Liver (tissue), 8 donors: ENCODE measurements at regions not wholly inside any gene's neighbourhood (a gene's known extent, or its start where the extent isn't known, plus 50 kb on each side); places are given as distances from the start of the nearest gene placed in this dataset.
A peak's percentile ranks its signal among the peaks of the same experiment; 100 is the strongest.

Experiments used
- DNase-seq: peaks from one replicate; pipeline ENCODE4 v3.0.0-alpha.2; 2017; ENCODE audit warnings: low spot score
- H3K27ac ChIP-seq, 2 donors: one replicate each; pipeline ENCODE4 v1.7.0; 2013; ENCODE audit warnings: inconsistent platforms in 2 of 2, low read length in 2 of 2, control low read depth in 1 of 2, low read depth in 1 of 2, mild to moderate bottlenecking in 1 of 2
- H3K27me3 ChIP-seq, 4 donors: one replicate each; pipeline versions ENCODE4 v1.6.1 to v1.7.0; 2013; ENCODE audit warnings: low read length in 3 of 4, inconsistent platforms in 1 of 4, mild to moderate bottlenecking in 1 of 4, moderate library complexity in 1 of 4; ENCODE audit not compliant: control insufficient read depth in 4 of 4, insufficient read depth in 4 of 4
- H3K36me3 ChIP-seq, 4 donors: one replicate each; pipeline versions ENCODE4 v1.6.1 to v1.7.0; 2013; ENCODE audit warnings: low read length in 3 of 4, mild to moderate bottlenecking in 3 of 4, low read depth in 1 of 4, moderate library complexity in 1 of 4; ENCODE audit not compliant: control insufficient read depth in 4 of 4, insufficient read depth in 3 of 4
- H3K4me1 ChIP-seq, 4 donors: one replicate each; pipeline versions ENCODE4 v1.6.1 to v1.7.0; 2013; ENCODE audit warnings: low read length in 3 of 4, mild to moderate bottlenecking in 3 of 4, moderate library complexity in 1 of 4; ENCODE audit not compliant: control insufficient read depth in 4 of 4, insufficient read depth in 4 of 4
- H3K4me3 ChIP-seq, 3 donors: one replicate each; pipeline versions ENCODE4 v1.6.1 to v1.7.0; 2013; ENCODE audit warnings: low read length in 3 of 3, control low read depth in 1 of 3, low read depth in 1 of 3, mild to moderate bottlenecking in 1 of 3
- H3K9ac ChIP-seq, 2 donors: one replicate each; pipeline ENCODE4 v1.7.0; 2013; ENCODE audit warnings: low read length in 2 of 2, mild to moderate bottlenecking in 2 of 2, moderate library complexity in 2 of 2, control low read depth in 1 of 2, low read depth in 1 of 2
- H3K9me3 ChIP-seq, 4 donors: one replicate each; pipeline versions ENCODE4 v1.6.1 to v1.7.0; 2013; ENCODE audit warnings: low read length in 3 of 4; ENCODE audit not compliant: control insufficient read depth in 4 of 4
- CTCF ChIP-seq: fragments of 150-350 bp; IDR thresholded peaks from 2 replicates; pipeline ENCODE4 v1.5.1; 2017; ENCODE audit warnings: improper control_type of control experiment, low read depth, low read length; ENCODE audit not compliant: missing input control
- EGR1 ChIP-seq, 2 donors: IDR thresholded peaks; 2 replicates each; pipeline ENCODE4 v1.6.1; 2016 to 2018; ENCODE audit warnings: antibody characterized with exemption in 2 of 2, low read depth in 2 of 2
- FOXA1 ChIP-seq: IDR thresholded peaks from 2 replicates; pipeline ENCODE4 v1.6.1; 2016; ENCODE audit warnings: antibody characterized with exemption
- FOXA2 ChIP-seq: IDR thresholded peaks from 2 replicates; pipeline ENCODE4 v1.6.1; 2016; ENCODE audit warnings: antibody characterized with exemption
- GABPA ChIP-seq, 2 donors: IDR thresholded peaks in 1 of 2; conservative IDR thresholded peaks in 1 of 2; 2 replicates each; pipeline ENCODE4 v1.6.1; 2016; ENCODE audit warnings: antibody characterized with exemption in 2 of 2, mild to moderate bottlenecking in 1 of 2, moderate library complexity in 1 of 2
- HNF4G ChIP-seq: IDR thresholded peaks from 2 replicates; pipeline ENCODE4 v1.6.1; 2016; ENCODE audit warnings: antibody characterized with exemption
- MAX ChIP-seq: IDR thresholded peaks from 2 replicates; pipeline ENCODE4 v1.6.1; 2016; ENCODE audit warnings: antibody characterized with exemption
- NR2F2 ChIP-seq: IDR thresholded peaks from 2 replicates; pipeline ENCODE4 v1.6.1; 2016; ENCODE audit warnings: antibody characterized with exemption
- RAD21 ChIP-seq, 2 donors: IDR thresholded peaks; 2 replicates each; pipeline ENCODE4 v1.6.1; 2016; ENCODE audit warnings: antibody characterized with exemption in 2 of 2, mild to moderate bottlenecking in 2 of 2
- RXRA ChIP-seq, 2 donors: IDR thresholded peaks; 2 replicates each; pipeline ENCODE4 v1.6.1; 2017 to 2018; ENCODE audit warnings: antibody characterized with exemption in 2 of 2, mild to moderate bottlenecking in 1 of 2
- TAF1 ChIP-seq: conservative IDR thresholded peaks from 2 replicates; pipeline ENCODE4 v1.6.1; 2016; ENCODE audit warnings: antibody characterized with exemption, mild to moderate bottlenecking
- WGBS: extraction: QIAGEN DNeasy Blood & Tissue Kit; methylation state at CpG from one replicate; pipeline ENCODE4 v1.1.7; 2013; 5-methylcytosine and 5-hydroxymethylcytosine counted together
- TF ChIP-seq, protein P1 (sequence below): IDR thresholded peaks from 2 replicates; pipeline ENCODE4 v1.6.1; 2016; ENCODE audit warnings: antibody characterized with exemption, mild to moderate bottlenecking
- TF ChIP-seq, protein P2 (sequence below): IDR thresholded peaks from 2 replicates; pipeline ENCODE4 v1.6.1; 2016; ENCODE audit warnings: antibody characterized with exemption
- TF ChIP-seq, protein P3 (sequence below): IDR thresholded peaks from 2 replicates; pipeline ENCODE4 v1.6.1; 2016; ENCODE audit warnings: antibody characterized with exemption
- donor health status: healthy.
- donor health status: healthy.
- donor health status: healthy.
- donor health status: healthy.
- donor health status: healthy.

- Histone ChIP-seq H3K27ac (no peak overlapping the region), H3K36me3 (no peaks in the 10 kb centered on the region), H3K9me3 (peaks cover 0 to 9% (median 3%) of the 10 kb centered on the region in 4 donors), H3K9ac (no peak overlapping the region), H3K4me3 (peak overlapping the region in 1 of 3 donors; percentile 32), H3K4me1 (no peaks in the 10 kb centered on the region), H3K27me3 (no peaks in the 10 kb centered on the region)
- DNase-seq, result no peak
- TF ChIP-seq FOXA1 (no peak), EGR1 (IDR thresholded peaks at IDR 0.05; ENCODE audit: low read depth in 2 of 2) (no peak), FOXA2 (no peak), NR2F2 (no peak), RAD21 (IDR thresholded peaks at IDR 0.05) (no peak), HNF4G (no peak), GABPA (IDR thresholded peaks at IDR 0.05 in 1 of 2, conservative IDR thresholded peaks at IDR 0.05 in 1 of 2) (no peak)
- TF ChIP-seq, protein P1, sequence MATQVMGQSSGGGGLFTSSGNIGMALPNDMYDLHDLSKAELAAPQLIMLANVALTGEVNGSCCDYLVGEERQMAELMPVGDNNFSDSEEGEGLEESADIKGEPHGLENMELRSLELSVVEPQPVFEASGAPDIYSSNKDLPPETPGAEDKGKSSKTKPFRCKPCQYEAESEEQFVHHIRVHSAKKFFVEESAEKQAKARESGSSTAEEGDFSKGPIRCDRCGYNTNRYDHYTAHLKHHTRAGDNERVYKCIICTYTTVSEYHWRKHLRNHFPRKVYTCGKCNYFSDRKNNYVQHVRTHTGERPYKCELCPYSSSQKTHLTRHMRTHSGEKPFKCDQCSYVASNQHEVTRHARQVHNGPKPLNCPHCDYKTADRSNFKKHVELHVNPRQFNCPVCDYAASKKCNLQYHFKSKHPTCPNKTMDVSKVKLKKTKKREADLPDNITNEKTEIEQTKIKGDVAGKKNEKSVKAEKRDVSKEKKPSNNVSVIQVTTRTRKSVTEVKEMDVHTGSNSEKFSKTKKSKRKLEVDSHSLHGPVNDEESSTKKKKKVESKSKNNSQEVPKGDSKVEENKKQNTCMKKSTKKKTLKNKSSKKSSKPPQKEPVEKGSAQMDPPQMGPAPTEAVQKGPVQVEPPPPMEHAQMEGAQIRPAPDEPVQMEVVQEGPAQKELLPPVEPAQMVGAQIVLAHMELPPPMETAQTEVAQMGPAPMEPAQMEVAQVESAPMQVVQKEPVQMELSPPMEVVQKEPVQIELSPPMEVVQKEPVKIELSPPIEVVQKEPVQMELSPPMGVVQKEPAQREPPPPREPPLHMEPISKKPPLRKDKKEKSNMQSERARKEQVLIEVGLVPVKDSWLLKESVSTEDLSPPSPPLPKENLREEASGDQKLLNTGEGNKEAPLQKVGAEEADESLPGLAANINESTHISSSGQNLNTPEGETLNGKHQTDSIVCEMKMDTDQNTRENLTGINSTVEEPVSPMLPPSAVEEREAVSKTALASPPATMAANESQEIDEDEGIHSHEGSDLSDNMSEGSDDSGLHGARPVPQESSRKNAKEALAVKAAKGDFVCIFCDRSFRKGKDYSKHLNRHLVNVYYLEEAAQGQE, result no peak
- 66% methylated on average over 8 of the region's 8 CpGs for WGBS
These were observed 639.0 kb upstream of the TYRP1 start for GRCh38 chr9:12054235-12054634.

DNA sequence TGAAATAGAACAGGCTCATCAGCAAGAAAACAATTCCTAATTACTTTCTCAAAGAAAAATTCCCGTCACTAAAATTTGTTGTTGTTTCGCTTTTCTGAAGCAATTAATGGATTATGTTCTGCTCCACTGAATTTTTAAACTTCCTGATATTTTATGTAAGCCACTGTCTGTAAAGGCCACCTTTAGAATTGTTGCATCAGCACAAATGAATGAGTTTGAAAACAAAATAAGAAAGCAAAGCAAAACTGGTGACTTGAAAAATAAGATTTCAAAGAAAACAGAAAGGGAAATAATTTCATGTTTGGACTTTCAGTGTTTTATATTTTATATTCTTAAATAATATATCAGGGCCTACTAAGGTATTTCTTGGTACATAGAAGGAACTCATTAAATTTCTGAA lies 636.3 kb upstream of the TYRP1 start:
- H3K4me1 ChIP-seq, result no peaks in the 10 kb centered on the region
- no peak for DNase-seq
- H3K36me3 ChIP-seq, result no peaks in the 10 kb centered on the region
- TF ChIP-seq, protein P2, sequence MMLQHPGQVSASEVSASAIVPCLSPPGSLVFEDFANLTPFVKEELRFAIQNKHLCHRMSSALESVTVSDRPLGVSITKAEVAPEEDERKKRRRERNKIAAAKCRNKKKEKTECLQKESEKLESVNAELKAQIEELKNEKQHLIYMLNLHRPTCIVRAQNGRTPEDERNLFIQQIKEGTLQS, result no peak
- no peak for TF ChIP-seq MAX
- TF ChIP-seq EGR1 (IDR thresholded peaks at IDR 0.05; ENCODE audit: low read depth in 2 of 2), result no peak
- TF ChIP-seq RXRA (IDR thresholded peaks at IDR 0.05), result no peak
- TF ChIP-seq CTCF, result no peak
- TF ChIP-seq TAF1, result no peak
- TF ChIP-seq, protein P1, result no peak
- TF ChIP-seq RAD21 (IDR thresholded peaks at IDR 0.05), result no peak
- no peak for TF ChIP-seq FOXA1
- TF ChIP-seq FOXA2, result no peak
- no peak for TF ChIP-seq GABPA (IDR thresholded peaks at IDR 0.05 in 1 of 2, conservative IDR thresholded peaks at IDR 0.05 in 1 of 2)
- TF ChIP-seq, protein P3, sequence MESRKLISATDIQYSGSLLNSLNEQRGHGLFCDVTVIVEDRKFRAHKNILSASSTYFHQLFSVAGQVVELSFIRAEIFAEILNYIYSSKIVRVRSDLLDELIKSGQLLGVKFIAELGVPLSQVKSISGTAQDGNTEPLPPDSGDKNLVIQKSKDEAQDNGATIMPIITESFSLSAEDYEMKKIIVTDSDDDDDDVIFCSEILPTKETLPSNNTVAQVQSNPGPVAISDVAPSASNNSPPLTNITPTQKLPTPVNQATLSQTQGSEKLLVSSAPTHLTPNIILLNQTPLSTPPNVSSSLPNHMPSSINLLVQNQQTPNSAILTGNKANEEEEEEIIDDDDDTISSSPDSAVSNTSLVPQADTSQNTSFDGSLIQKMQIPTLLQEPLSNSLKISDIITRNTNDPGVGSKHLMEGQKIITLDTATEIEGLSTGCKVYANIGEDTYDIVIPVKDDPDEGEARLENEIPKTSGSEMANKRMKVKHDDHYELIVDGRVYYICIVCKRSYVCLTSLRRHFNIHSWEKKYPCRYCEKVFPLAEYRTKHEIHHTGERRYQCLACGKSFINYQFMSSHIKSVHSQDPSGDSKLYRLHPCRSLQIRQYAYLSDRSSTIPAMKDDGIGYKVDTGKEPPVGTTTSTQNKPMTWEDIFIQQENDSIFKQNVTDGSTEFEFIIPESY, result no peak
- H3K27me3 ChIP-seq, result no peaks in the 10 kb centered on the region
- H3K9ac ChIP-seq, result no peak overlapping the region
- 84% methylated on average over 2 of the region's 2 CpGs for WGBS
- no peak overlapping the region for H3K4me3 ChIP-seq
- peaks cover 0 to 9% (median 3%) of the 10 kb centered on the region in 4 donors for H3K9me3 ChIP-seq
- H3K27ac ChIP-seq, result no peak overlapping the region
